GM12874 (cell line): ENCODE measurements at regions not wholly inside any gene's neighbourhood (a gene's known extent, or its start where the extent isn't known, plus 50 kb on each side); places are given as distances from the start of the nearest gene placed in this dataset.

Experiments
- TF ChIP-seq, protein P1 (sequence below): IDR thresholded peaks from 2 replicates; pipeline ENCODE4 v1.5.1; 2011; ENCODE audit warnings: low read depth, mild to moderate bottlenecking, control low read depth, low read length, moderate library complexity; ENCODE audit not compliant: insufficient read depth

DNA sequence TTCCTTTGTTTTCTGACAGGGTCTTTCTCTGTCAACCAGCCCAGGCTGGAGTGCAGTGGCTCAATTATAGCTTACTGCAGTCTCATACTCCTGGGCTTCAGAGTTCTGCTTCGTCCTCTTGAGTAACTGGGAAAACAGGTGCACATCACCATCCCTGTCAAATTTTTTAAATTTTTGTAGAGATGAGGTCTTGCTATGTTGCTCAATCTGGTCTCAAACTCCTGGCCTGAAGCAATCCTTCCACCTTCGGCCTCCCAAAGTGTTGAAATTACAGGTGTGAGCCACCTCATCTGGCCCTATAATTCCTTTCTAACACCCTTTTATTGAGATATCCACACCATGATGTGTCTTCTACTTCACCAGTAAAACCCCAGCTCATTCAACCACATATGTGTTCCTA lies 341.6 kb upstream of the PCSK5 start:
- TF ChIP-seq, protein P1, sequence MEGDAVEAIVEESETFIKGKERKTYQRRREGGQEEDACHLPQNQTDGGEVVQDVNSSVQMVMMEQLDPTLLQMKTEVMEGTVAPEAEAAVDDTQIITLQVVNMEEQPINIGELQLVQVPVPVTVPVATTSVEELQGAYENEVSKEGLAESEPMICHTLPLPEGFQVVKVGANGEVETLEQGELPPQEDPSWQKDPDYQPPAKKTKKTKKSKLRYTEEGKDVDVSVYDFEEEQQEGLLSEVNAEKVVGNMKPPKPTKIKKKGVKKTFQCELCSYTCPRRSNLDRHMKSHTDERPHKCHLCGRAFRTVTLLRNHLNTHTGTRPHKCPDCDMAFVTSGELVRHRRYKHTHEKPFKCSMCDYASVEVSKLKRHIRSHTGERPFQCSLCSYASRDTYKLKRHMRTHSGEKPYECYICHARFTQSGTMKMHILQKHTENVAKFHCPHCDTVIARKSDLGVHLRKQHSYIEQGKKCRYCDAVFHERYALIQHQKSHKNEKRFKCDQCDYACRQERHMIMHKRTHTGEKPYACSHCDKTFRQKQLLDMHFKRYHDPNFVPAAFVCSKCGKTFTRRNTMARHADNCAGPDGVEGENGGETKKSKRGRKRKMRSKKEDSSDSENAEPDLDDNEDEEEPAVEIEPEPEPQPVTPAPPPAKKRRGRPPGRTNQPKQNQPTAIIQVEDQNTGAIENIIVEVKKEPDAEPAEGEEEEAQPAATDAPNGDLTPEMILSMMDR = no peak

DNA sequence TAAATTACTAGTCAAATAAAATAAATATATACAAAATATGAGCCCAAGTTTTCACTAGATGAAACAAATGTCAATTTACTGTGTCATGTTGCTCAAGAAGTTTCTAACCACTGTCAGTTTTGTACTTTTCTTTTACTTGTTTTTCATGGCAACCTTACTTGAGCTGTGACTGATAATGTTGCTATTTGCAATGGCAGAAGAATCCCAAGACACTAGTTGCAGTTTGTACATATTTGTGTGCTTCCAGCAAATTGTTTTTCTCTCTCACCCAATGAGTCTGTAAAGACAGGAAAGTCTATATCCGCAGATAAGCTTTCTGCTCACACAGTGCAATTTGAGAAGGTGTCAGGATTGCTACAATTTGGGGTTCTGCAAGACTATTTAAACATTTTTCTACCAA lies 338.6 kb upstream of the PCSK5 start:
- TF ChIP-seq, protein P1 = no peak

DNA sequence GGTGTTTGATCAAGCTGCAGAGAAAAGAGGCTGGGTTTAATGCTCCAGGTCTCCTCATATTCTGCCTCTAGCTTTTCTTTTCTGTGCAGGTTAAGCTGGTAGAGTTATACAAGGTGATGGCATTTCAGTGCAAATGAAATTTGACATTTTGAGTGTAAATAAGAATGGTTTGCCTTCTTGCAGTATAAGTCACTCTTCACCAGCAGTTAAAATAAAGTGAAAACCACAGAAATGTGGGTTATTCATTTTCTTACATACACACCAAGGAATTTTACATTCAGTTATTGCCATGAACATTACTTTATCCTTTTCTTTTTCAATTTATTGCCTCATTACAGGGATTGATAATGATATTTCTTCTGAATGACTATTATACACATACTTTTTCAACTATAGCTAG lies 337.5 kb upstream of the PCSK5 start:
- TF ChIP-seq, protein P1 = no peak

DNA sequence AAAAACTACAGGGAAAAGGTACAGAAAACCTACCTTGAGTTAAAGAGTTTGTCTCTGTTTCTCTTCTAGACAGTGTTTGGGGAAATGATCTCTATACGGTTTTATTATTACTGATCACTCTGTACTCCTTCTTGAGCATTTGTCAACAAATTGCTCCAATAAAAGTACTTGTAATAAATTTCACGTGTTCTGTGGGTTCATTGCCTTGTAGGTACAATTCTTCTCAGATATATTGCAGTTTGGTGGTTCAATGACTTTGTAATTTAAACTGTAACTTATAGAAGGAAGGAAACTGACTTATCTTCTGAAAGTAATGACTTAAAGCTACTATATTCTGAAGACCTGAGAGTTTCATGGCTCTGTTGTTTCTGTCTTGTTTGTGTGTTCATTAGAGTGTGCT lies 319.9 kb upstream of the PCSK5 start:
- TF ChIP-seq, protein P1 = no peak

DNA sequence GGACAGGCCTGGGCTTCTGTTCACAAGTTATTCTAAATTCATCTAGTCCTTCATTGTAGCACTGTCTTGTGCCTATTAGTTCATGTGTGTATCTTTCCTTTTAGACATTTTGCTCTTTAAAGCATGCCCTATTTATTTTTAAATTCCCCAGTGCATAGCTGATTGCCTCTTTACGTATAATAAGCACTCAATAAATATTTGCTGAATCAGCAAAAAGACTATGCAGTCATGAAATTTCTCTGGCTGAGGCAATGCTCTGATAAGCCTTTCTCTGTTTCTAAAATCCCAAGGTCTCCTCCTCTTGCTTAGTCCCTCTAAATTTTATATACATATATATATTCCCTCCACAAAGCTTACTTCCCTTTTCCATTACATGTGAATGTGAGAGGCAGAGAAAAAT lies 315.9 kb upstream of the PCSK5 start:
- TF ChIP-seq, protein P1 = no peak

DNA sequence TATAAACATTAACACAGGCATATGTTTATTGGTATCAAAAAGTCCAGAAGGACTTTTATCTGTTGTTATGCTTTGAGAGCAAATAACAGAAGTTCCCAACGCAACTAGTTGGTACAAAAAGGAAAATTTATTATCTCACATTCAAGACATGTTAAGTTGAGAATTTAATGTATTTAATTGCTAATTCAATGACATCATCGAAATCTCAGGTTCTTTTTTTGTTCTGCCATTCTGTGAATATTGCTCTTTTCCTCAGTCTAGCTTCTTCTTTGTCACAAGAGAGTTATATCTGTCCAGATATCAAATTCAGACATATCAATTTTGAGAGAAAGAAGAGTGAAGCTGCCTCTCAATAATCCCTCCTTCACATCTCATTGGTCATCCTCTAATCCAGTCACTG lies 307.6 kb upstream of the PCSK5 start:
- TF ChIP-seq, protein P1 = no peak

DNA sequence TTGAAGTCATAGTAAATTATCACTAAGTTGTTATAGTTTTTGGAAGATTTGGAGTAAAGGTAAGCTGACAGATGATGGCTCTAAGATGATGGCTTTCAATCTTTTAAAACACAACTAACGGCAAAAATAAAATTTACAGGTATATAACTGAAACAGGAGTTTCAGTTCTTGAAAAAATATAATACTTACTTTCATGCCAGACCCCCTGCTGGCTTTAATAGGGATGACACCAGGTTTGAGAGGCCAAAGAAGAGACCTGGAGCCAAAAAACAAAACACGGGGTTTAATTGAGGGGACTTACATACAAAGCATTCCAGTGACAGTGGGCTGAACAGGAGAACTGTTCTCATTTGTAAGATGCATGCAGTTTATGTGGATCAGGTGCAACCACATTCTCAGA lies 301.7 kb upstream of the PCSK5 start:
- TF ChIP-seq, protein P1 = peak; percentile 25; the same call in 1 of the 2 replicates

DNA sequence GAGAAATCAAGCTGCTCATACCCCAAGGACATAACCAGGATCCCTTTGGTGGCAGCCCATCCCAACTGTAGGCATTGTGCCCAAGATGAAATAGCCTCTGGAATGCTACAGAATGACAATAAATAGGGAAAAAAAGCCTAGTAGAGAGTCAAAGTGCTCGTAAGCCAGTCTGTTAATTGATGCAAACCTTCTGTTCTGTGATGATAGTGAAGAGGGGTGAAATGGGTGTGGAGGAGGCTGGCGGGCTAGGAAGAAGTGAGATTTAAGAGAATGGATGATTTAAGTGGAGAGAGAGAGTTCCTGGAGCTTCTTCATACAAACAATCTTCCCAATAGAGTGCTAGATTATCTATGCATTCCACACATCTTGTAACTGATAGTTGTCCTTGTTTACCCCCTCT lies 301.0 kb upstream of the PCSK5 start:
- TF ChIP-seq, protein P1 = no peak
